ENCODE measurements at regions not wholly inside any gene's neighbourhood (a gene's known extent, or its start where the extent isn't known, plus 50 kb on each side); places are given as distances from the start of the nearest gene placed in this dataset.

GRCh38 chr14:62501021-62501750 lies 544.1 kb downstream of the KCNH5 start:
- TF ChIP-seq POLR2AphosphoS5 (IDR thresholded peaks at IDR 0.05; ENCODE audit: low read depth, low read length) (no peak), POLR2A (IDR thresholded peaks at IDR 0.05; ENCODE audit: low read depth, low read length) (no peak)

Measured in GM12891 (cell line).